ENCODE measurements at regions not wholly inside any gene's neighbourhood (a gene's known extent, or its start where the extent isn't known, plus 50 kb on each side); places are given as distances from the start of the nearest gene placed in this dataset.

- DNase-seq: no peak
These were observed 128.3 kb downstream of the AACS start for GRCh38 chr12:125193376-125194152.

- peak; percentile 41 for DNase-seq
These were observed 129.0 kb downstream of the AACS start for GRCh38 chr12:125194163-125194773.

GRCh38 chr12:125194987-125195386 lies 129.8 kb downstream of the AACS start:
- no peak for DNase-seq

GRCh38 chr12:125197326-125197725 lies 132.1 kb downstream of the AACS start:
- DNase-seq: no peak

GRCh38 chr12:125198652-125199051 lies 133.4 kb downstream of the AACS start:
- no peak for DNase-seq

GRCh38 chr12:125201090-125201489 lies 135.9 kb downstream of the AACS start:
- no peak for DNase-seq

- no peak for DNase-seq
These were observed 136.7 kb downstream of the AACS start for GRCh38 chr12:125201940-125202339.

- DNase-seq: no peak
These were observed 137.2 kb downstream of the AACS start for GRCh38 chr12:125202421-125202820.

GRCh38 chr12:125203145-125203765 lies 138.0 kb downstream of the AACS start:
- DNase-seq: no peak

- DNase-seq: no peak
These were observed 140.2 kb downstream of the AACS start for GRCh38 chr12:125205386-125205785.

- DNase-seq: no peak
These were observed 141.5 kb downstream of the AACS start for GRCh38 chr12:125206711-125207110.

- no peak for DNase-seq
These were observed 143.1 kb downstream of the AACS start for GRCh38 chr12:125208334-125208733.

- no peak for DNase-seq
These were observed 143.7 kb downstream of the AACS start for GRCh38 chr12:125208942-125209341.

- no peak for DNase-seq
These were observed 145.0 kb downstream of the AACS start for GRCh38 chr12:125210104-125210755.

- DNase-seq: no peak
These were observed 146.2 kb downstream of the AACS start for GRCh38 chr12:125211464-125211863.

GRCh38 chr12:125214289-125214688 lies 149.1 kb downstream of the AACS start:
- DNase-seq: no peak

GRCh38 chr12:125216756-125217155 lies 151.5 kb downstream of the AACS start:
- no peak for DNase-seq

GRCh38 chr12:125217308-125217707 lies 152.1 kb downstream of the AACS start:
- no peak for DNase-seq

- no peak for DNase-seq
These were observed 153.7 kb downstream of the AACS start for GRCh38 chr12:125218952-125219351.

- no peak for DNase-seq
These were observed 155.4 kb downstream of the AACS start for GRCh38 chr12:125220404-125221273.

- DNase-seq: no peak
These were observed 156.4 kb downstream of the AACS start for GRCh38 chr12:125221602-125222001.

- no peak for DNase-seq
These were observed 157.6 kb downstream of the AACS start for GRCh38 chr12:125222876-125223275.

GRCh38 chr12:125225641-125226040 lies 160.4 kb downstream of the AACS start:
- no peak for DNase-seq

Measured in amniotic stem cell (primary cell).